Omental fat pad (tissue), 3 donors: ENCODE measurements at regions not wholly inside any gene's neighbourhood (a gene's known extent, or its start where the extent isn't known, plus 50 kb on each side); places are given as distances from the start of the nearest gene placed in this dataset.

ENCODE experiments used
- ATAC-seq: fragments of 150-250 bp; one replicate; pipeline ENCODE4 v1.9.1; 2016; ENCODE audit warnings: mild to moderate bottlenecking, moderate library complexity; ENCODE audit not compliant: low FRiP score
- DNase-seq: peaks from one replicate; pipeline ENCODE4 v3.0.0-alpha.2; 2019; ENCODE audit warnings: low spot score
- CTCF ChIP-seq, 3 donors: fragments of 450-650 bp; IDR thresholded peaks; one replicate each; pipeline ENCODE4 v1.5.1; 2016 to 2017; ENCODE audit warnings: antibody characterized with exemption in 3 of 3, mild to moderate bottlenecking in 3 of 3, moderate library complexity in 2 of 3

- ATAC-seq (no peak), DNase-seq (no peak)
- no peak for TF ChIP-seq CTCF (IDR thresholded peaks at IDR 0.05)
Measured at GRCh38 chr17:68693896-68694295, 92.7 kb upstream of the FAM20A start.

GRCh38 chr17:68693466-68693865 lies 92.3 kb upstream of the FAM20A start:
- no peak for ATAC-seq
- no peak for TF ChIP-seq CTCF (IDR thresholded peaks at IDR 0.05)
- DNase-seq, result no peak

GRCh38 chr17:68686108-68686988 lies 85.2 kb upstream of the FAM20A start:
- no peak for ATAC-seq
- TF ChIP-seq CTCF (IDR thresholded peaks at IDR 0.05), result no peak
- DNase-seq, result no peak

GRCh38 chr17:68684949-68685357 lies 83.8 kb upstream of the FAM20A start:
- TF ChIP-seq CTCF (IDR thresholded peaks at IDR 0.05), result no peak
- no peak for DNase-seq
- ATAC-seq, result no peak

GRCh38 chr17:68682903-68683302 lies 81.7 kb upstream of the FAM20A start:
- no peak for DNase-seq
- no peak for TF ChIP-seq CTCF (IDR thresholded peaks at IDR 0.05)
- ATAC-seq, result no peak

GRCh38 chr17:68679882-68680281 lies 78.7 kb upstream of the FAM20A start:
- TF ChIP-seq CTCF (IDR thresholded peaks at IDR 0.05), result no peak
- ATAC-seq (no peak), DNase-seq (no peak)

GRCh38 chr17:68676856-68677255 lies 75.7 kb upstream of the FAM20A start:
- DNase-seq (no peak), ATAC-seq (no peak)
- no peak for TF ChIP-seq CTCF (IDR thresholded peaks at IDR 0.05)
